CD4-positive, alpha-beta T cell treated with Interferon gamma for 1 hour (primary cell): ENCODE measurements at regions not wholly inside any gene's neighbourhood (a gene's known extent, or its start where the extent isn't known, plus 50 kb on each side); places are given as distances from the start of the nearest gene placed in this dataset.
"Not testable (repeated sequence)": the region's sequence is repeated elsewhere in the genome, so short reads cannot be mapped to it uniquely, and the experiment has no call there.

Experiments used
- DNase-seq: peaks from one replicate; pipeline ENCODE4 v3.0.0-alpha.2; 2020

DNA sequence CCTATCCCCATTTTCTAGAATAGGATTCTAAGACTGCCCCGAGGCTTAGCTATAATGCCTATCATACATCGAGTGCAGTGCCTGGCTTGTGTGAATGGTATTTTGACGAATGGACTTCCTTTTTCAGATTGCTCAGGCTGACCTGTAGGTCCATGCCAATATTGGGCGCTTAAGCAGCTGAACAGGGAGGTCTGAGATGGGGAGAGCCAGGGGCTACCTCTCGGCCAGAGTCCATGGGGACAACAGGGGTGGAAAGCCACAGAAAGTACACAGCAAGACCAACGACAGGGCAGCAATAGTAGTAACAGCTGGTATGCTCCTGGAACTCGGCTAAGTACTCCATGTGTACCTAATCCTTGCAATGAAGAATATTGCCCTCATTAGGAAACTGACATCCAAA is 91.7 kb upstream of the WSCD1 start:
- DNase-seq = no peak

DNA sequence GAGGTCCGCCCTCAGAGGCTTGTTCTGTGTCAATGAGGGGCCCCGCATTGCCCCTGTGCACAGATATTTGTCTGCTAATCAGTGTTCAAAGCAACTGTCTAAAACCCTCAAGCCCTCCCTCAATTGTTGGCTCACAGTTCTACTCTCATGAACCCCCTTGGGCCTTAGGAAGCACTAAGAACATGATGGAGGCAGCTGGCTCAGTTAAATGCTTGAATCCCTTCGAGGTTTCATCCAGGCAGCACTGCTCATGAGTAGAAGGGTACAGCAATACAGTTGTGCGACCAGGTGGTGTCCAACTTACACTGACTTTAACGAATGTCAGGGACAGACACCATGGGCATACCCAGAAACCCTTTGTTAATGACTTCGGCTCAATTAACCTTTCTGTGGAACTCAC is 89.2 kb upstream of the WSCD1 start:
- DNase-seq = no peak

DNA sequence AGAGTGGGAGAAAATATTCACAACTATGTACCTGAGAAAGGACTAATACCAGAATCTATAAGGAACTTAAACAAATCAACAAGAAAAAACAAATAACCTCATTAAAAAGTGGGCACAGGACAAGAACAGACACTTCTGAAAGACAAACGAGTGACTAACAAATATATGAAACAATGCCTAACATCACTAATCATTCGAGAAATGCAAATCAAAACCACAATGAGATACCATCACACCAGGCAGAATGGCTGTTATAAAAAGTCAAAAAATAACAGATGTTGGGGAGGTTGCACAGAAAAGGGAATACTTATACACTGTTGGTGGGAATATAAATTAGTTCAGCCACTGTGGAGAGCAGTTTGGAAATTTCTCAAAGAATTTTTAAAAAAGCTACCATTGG is 83.5 kb upstream of the WSCD1 start:
- no peak for DNase-seq

DNA sequence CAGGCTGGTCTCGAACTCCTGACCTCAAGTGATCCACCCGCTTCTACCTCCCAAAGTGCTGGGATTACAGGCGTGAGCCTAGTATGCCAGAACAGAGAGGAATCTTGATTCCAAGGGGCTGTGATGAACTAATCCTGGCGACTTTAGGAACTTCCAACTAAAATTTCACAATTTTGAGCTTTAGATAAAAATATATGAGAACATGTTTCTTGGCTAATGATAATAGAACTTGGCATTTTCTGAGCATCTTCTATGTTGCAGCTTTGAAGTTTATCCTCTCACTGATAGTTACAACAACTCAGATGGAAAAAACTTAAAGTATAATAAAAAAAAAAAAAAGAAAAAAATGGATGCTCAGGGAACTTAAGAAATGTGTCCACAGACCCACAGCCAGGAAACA is 69.8 kb upstream of the WSCD1 start:
- DNase-seq = no peak

DNA sequence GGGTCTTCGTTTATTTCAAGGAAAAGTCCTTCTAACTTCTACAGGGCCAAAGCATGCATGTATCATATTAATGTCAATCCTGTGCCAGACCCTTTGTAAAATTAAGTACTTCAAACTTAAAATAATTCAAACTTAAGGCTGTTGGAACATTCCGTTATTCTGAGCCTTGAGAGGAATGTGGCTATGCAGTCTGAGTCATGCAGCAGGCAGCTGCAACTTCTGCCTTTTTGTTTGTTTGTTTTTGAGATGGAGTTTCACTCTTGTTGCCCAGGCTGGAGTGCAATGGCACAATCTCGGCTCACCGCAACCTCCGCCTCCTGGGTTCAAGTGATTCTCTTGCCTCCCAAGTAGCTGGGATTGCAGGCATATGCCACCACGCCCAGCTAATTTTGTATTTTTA is 67.0 kb upstream of the WSCD1 start:
- DNase-seq = not testable (repeated sequence)

DNA sequence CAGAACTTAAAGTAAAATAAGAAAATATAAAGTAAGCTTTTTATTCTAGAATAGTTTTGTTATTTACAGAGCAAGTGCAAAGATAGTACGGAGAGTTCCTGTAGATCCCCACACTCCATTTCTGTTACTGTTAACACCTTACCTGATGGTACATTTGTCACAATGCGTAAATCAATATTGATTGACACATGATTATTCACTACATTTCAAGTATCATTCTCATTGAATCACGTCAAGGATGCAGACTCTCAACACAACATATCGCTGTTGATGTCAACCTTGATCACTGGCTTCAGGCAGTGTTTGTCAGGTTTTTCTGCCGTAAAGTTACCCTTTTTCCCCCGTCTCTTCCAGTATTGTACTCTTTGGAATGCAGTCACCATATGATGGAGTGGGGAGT is 64.2 kb upstream of the WSCD1 start:
- DNase-seq = no peak

DNA sequence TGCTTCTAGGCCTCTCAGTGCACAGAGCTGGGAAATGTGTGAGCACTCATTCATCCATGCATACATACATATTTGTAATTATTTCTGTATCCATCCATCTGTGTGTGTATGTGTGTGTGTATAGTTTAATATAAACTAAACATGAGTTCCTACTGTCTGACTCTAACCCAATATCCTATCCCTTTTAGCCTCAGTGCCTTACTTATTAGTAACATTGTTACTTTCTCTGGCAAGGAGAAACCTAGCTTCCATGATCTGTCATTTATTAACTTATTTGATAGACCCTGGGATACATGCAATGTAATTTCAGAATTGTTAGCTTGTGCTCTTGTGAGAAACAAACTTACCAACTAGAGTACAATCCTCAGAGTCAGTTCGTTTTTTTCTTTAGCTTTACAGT is 59.0 kb upstream of the WSCD1 start:
- no peak for DNase-seq

DNA sequence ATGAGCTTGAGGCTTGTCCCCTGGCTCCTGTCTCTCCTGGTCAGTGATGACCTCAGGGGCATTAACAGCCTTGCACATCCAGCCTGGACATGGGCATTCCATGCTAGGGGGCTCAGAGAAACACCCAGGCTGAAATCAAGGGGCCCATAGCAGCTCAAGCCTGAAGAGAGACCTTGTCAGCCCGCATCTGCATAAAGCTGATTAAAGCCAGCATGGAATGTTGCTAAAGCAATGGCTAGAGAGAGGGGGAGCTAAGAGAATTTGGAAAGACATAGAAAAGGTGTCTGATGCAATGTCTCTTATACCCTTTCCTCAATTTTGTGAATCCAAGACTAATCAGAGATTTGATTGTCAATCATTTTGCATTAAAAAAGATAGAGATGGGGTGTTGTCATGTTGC is 51.4 kb upstream of the WSCD1 start:
- DNase-seq = no peak

DNA sequence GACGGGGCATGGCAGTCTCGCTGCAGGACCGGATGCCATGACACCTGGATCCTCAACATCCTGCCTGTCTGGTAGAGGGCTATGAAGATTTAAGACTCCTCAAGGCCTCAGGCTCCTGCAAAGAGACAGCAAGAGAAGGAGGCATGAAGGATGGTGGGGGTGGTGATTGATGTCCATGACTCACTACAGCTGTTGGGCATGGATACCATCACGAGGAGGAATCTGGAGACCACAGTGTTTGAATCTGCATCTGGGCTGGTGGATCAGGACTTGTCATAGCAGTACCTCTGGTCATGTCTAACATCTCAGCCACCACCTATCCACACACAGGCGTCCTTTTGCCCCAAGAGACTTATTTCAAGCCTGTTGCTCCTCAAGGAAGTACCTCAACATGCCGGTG is 50.2 kb upstream of the WSCD1 start:
- no peak for DNase-seq

DNA sequence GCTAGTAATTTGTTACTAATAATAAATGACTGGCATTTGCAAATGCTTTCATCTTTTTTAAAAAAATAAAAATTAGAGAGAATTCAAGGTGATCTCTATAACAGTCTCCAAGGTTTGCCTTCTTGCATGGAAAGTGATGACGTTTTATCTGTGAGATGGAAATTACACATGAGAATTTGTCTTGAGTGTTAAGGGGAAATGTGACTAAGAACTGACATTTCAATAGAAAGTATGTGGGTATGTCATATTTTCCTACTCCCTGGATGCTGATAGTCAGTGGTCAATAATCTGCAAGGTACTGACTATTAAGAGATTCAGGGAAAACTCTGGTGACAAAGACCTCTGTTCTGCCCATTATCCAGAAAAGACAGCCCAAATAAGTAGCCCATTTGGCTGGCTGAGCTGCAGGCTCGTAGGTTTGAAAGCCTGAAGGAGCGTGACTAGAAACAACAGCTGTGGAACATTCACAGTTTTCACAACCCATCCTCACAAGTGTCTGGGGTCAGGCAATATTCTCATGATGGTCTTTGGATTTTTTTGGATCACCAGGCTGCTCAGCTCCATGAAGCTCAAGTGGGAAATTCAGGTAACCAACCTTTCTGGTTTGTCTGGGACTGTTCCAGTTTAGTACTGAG is 49.7 kb upstream of the WSCD1 start:
- no peak for DNase-seq
